DMS53 treated with DMSO at 0.1 percent for 48 hours (cell line): ENCODE measurements at regions not wholly inside any gene's neighbourhood (a gene's known extent, or its start where the extent isn't known, plus 50 kb on each side); places are given as distances from the start of the nearest gene placed in this dataset.
"Not testable (repeated sequence)": the region's sequence is repeated elsewhere in the genome, so short reads cannot be mapped to it uniquely, and the experiment has no call there.

Source experiments
- DNase-seq: peaks from one replicate; lab custom pipeline; 2025; ENCODE audit not compliant: unreplicated experiment; lab: John Stamatoyannopoulos, UW

- DNase-seq: no peak
Measured at GRCh38 chr18:11512096-11513025, 97.0 kb upstream of the SLC35G4 start.

GRCh38 chr18:11511434-11512095 is 97.8 kb upstream of the SLC35G4 start:
- DNase-seq: no peak

GRCh38 chr18:11506856-11507255 is 102.5 kb upstream of the SLC35G4 start:
- no peak for DNase-seq

GRCh38 chr18:11505993-11506392 is 103.4 kb upstream of the SLC35G4 start:
- no peak for DNase-seq

- DNase-seq: no peak
Measured at GRCh38 chr18:11504962-11505361, 104.4 kb upstream of the SLC35G4 start.

GRCh38 chr18:11502368-11502767 is 107.0 kb upstream of the SLC35G4 start:
- no peak for DNase-seq

GRCh38 chr18:11501352-11501751 is 108.0 kb upstream of the SLC35G4 start:
- DNase-seq: no peak

- DNase-seq: no peak
Measured at GRCh38 chr18:11500153-11501122, 109.0 kb upstream of the SLC35G4 start.

GRCh38 chr18:11498821-11499220 is 110.6 kb upstream of the SLC35G4 start:
- no peak for DNase-seq

GRCh38 chr18:11497585-11497984 is 111.8 kb upstream of the SLC35G4 start:
- DNase-seq: no peak

GRCh38 chr18:11496526-11497172 is 112.7 kb upstream of the SLC35G4 start:
- DNase-seq: no peak

GRCh38 chr18:11495441-11495840 is 114.0 kb upstream of the SLC35G4 start:
- DNase-seq: no peak

- no peak for DNase-seq
Measured at GRCh38 chr18:11494107-11494506, 115.3 kb upstream of the SLC35G4 start.

- DNase-seq: no peak
Measured at GRCh38 chr18:11489266-11489899, 120.0 kb upstream of the SLC35G4 start.

GRCh38 chr18:11488175-11488574 is 121.2 kb upstream of the SLC35G4 start:
- DNase-seq: no peak

GRCh38 chr18:11487390-11487789 is 122.0 kb upstream of the SLC35G4 start:
- DNase-seq: no peak

GRCh38 chr18:11482271-11482670 is 127.1 kb upstream of the SLC35G4 start:
- no peak for DNase-seq

GRCh38 chr18:11480692-11481091 is 128.7 kb upstream of the SLC35G4 start:
- no peak for DNase-seq

- not testable (repeated sequence) for DNase-seq
Measured at GRCh38 chr18:11479031-11479430, 130.4 kb upstream of the SLC35G4 start.

GRCh38 chr18:11470941-11471340 is 138.5 kb upstream of the SLC35G4 start:
- no peak for DNase-seq
